ENCODE measurements at regions not wholly inside any gene's neighbourhood (a gene's known extent, or its start where the extent isn't known, plus 50 kb on each side); places are given as distances from the start of the nearest gene placed in this dataset.

DNA sequence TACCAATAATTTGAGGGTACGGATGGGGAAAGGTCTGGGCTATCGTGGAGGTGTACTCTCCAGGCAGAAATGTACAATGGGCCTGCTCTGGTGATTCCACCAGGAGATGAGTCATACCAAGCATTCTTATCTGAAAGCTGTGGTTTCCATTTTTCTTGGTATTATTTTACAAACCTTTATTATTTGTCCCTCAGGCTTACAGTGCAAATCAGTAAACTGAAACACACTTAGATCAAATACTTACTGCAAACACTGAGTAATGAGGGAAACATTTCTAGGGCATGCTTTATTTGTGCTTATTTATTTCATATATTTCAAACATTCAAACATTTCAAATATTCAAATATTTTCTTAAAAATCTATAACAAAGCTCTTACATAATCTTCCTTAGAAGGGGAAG, 319.8 kb downstream of the RND3 start:
- FAIRE-seq: no peak
- peak; percentile 4 for DNase-seq (ENCODE audit: insufficient read length)
- TF ChIP-seq TAF1 (IDR thresholded peaks at IDR 0.05; ENCODE audit: borderline replicate concordance, low read depth, low read length): no peak
- no peak for TF ChIP-seq POLR2AphosphoS5 (IDR thresholded peaks at IDR 0.05; ENCODE audit: low read depth, low read length)
- TF ChIP-seq POLR2A (IDR thresholded peaks at IDR 0.05; ENCODE audit: low read depth, low read length): no peak

DNA sequence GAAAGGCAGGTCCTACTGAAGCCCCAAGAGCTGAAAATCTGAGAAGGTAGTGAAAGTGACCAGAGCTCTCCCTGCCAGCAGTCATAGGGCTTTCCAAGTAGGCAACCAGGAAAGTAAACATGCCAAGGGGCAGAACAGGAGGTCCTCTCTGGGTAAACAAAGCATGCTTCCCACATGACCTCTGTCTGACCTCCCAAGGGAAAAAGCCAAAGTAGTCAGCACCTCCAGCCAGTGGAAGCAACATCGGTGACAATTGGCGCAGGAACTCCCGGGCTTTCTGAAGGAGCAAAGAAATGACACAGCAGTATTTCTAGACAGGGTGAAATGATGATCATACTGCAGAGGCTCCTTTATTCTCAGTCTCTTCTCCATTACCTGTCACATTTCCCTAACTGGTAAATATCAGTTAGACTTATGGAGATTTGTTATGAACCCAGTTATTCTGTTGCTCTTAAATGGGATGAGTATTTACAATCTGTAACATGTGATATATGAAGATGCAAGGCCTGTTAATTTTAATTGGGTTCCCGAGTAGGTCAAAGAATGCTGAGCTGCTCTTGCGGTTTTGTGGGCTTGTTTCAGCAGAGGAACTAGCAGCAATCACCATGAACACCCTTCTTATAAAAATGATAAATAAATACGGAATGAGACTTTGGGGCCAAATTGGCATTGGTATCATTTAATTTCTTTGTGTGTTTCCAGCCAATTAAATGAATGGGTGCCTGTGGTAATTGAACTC, 321.0 kb downstream of the RND3 start:
- no peak for FAIRE-seq
- DNase-seq (ENCODE audit: insufficient read length): no peak
- TF ChIP-seq TAF1 (IDR thresholded peaks at IDR 0.05; ENCODE audit: borderline replicate concordance, low read depth, low read length) (no peak), POLR2A (IDR thresholded peaks at IDR 0.05; ENCODE audit: low read depth, low read length) (no peak), POLR2AphosphoS5 (IDR thresholded peaks at IDR 0.05; ENCODE audit: low read depth, low read length) (no peak)

DNA sequence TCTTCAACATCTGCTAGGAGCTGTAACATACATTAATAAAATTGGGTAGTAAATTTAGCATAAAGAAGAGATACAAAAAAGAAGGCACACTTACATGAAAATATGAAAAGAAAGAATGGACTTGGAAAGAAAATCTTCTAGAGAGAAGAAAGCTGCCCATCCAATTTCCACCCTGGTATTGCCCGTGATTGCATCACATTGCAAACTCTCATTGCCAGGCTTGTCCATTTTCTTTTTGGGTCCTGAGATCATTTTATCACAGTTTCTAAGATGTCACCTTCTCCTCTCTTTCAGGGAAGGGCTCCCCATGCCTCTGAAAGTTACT, 321.5 kb downstream of the RND3 start:
- TF ChIP-seq POLR2A (IDR thresholded peaks at IDR 0.05; ENCODE audit: low read depth, low read length): no peak
- TF ChIP-seq POLR2AphosphoS5 (IDR thresholded peaks at IDR 0.05; ENCODE audit: low read depth, low read length): no peak
- no peak for TF ChIP-seq TAF1 (IDR thresholded peaks at IDR 0.05; ENCODE audit: borderline replicate concordance, low read depth, low read length)
- FAIRE-seq (no peak), DNase-seq (ENCODE audit: insufficient read length) (no peak)

DNA sequence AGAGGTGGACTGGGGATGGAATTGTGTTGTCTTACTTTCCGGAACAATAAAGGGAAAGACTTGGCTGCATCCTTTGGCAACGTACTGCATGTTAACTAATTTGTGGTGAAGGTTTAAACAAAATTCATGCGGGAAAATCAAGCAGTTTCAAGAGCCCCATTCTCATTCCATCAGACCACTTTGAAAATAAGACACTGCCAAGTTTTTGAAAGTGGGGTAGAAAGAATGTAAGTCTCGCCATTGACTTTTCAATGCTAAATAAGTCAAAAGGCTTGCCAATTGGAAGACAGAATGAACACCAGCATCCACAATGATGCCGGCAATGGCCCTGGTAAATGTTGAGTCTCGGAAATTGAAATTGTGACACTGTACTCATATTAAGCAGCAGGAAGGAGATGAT, 322.0 kb downstream of the RND3 start:
- TF ChIP-seq POLR2AphosphoS5 (IDR thresholded peaks at IDR 0.05; ENCODE audit: low read depth, low read length): no peak
- no peak for TF ChIP-seq POLR2A (IDR thresholded peaks at IDR 0.05; ENCODE audit: low read depth, low read length)
- no peak for TF ChIP-seq TAF1 (IDR thresholded peaks at IDR 0.05; ENCODE audit: borderline replicate concordance, low read depth, low read length)
- DNase-seq (ENCODE audit: insufficient read length): no peak
- FAIRE-seq: no peak

DNA sequence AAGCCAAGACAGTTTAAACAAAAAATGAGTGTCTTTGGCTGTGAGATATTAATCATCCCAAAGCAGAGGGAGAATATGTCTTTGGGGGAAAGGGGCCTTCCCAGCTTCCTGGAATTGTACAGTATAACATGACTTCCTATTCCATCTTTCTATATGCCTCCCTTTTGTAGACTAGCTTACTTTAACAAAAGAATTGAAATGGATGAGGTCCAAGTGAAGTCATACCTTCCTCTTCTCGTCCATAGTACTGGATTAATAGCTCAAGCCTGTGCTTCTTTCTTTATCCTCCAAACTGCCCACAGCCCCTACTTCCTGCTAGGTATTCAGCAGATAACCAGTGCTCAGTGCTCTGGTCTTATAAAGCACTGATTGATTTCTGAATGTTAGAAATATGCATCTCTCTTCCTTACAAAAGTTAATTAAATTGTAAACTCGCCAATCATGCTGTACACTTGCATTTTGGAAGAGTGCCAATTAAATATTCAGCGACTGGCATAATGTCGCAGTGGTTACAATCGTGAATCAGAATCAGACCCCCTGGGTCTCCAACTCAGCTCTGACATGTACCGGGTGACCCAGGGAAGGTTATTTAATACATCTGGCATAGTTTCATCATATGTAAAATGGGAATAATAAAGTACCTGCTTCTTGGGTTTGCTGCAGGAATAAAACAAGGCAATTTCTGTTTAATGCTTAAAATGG, 325.1 kb downstream of the RND3 start:
- DNase-seq (ENCODE audit: insufficient read length) (no peak), FAIRE-seq (no peak)
- TF ChIP-seq POLR2AphosphoS5 (IDR thresholded peaks at IDR 0.05; ENCODE audit: low read depth, low read length) (no peak), TAF1 (IDR thresholded peaks at IDR 0.05; ENCODE audit: borderline replicate concordance, low read depth, low read length) (no peak), POLR2A (IDR thresholded peaks at IDR 0.05; ENCODE audit: low read depth, low read length) (no peak)

DNA sequence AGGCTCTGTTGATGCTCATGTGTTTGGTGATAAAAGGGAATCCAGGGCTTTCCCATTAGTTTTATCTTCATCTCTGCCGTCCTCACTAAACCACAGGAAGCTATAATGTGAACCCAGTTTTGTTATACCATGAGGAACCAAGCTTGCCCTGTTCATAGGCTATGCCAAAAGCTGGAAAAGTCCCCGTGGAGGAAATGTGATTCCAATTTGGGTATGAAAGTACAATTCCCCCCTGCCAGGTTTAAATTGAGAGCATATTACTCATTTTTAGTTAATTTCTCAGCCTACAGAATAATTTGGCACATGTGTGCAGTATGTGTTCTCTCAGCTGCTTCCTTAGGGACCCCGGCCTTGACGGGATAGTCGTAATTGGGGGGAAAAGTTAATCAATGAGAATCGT, 327.4 kb downstream of the RND3 start:
- TF ChIP-seq POLR2AphosphoS5 (IDR thresholded peaks at IDR 0.05; ENCODE audit: low read depth, low read length) (no peak), POLR2A (IDR thresholded peaks at IDR 0.05; ENCODE audit: low read depth, low read length) (no peak), TAF1 (IDR thresholded peaks at IDR 0.05; ENCODE audit: borderline replicate concordance, low read depth, low read length) (no peak)
- FAIRE-seq (no peak), DNase-seq (ENCODE audit: insufficient read length) (no peak)

DNA sequence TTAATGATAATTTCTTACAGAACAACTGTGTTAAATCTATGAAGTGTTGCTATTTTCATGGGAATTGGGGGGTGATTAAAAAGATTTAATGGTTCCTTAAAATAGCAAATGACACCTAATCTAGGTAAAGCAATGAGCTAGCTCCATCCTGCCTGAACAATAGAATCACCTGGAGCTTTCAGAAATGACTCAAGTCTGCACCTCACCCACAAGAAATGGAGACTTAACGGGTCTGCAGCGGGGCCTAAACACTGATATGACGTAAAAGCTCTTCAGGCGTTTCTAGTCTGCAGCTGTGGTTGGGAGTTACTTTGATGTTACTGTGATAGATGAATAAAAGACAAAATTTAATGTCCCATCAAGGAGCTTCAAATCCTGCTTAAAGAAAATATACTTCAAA, 328.2 kb downstream of the RND3 start:
- FAIRE-seq: no peak
- TF ChIP-seq POLR2A (IDR thresholded peaks at IDR 0.05; ENCODE audit: low read depth, low read length) (no peak), POLR2AphosphoS5 (IDR thresholded peaks at IDR 0.05; ENCODE audit: low read depth, low read length) (no peak)
- no peak for DNase-seq (ENCODE audit: insufficient read length)

DNA sequence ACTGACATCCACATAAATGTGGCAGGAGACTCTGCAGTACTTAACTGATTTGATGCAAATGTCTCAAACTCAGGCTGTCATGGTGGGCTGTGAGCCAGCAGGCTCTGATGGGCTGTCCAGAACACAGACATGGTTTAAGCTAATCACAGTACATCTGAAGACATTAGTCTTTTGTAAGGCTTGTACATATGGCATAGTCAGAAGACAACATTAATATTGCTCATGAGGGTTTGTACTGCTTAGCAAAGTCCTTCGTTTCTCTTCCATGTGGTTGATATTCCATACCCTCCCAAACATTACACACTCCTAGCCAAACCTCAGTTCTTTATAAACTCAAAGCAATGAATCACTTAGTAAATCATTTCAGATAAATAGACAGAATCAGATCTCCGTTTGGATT, 330.6 kb downstream of the RND3 start:
- FAIRE-seq (no peak), DNase-seq (ENCODE audit: insufficient read length) (no peak)
- TF ChIP-seq POLR2A (IDR thresholded peaks at IDR 0.05; ENCODE audit: low read depth, low read length) (no peak), TAF1 (IDR thresholded peaks at IDR 0.05; ENCODE audit: borderline replicate concordance, low read depth, low read length) (no peak), POLR2AphosphoS5 (IDR thresholded peaks at IDR 0.05; ENCODE audit: low read depth, low read length) (no peak)

DNA sequence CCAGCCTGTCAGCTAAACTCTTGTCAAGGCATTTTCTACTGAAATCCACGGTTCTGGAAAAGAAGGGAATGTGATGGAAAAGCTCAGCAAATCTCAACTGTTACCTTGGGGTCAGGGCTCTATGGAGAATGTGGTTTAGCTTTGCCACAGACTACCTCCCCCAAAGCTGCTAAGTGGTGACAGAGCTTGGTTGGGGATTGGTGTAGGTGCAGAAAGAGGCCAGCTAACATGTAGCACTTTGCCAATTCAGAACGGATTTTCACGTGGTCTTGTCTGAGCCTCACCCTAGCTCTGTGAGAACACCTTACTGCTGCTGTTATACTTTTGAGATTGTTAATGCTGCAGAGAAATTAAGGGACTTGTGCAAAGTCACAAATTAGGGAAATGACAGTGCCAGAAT, 331.1 kb downstream of the RND3 start:
- TF ChIP-seq POLR2A (IDR thresholded peaks at IDR 0.05; ENCODE audit: low read depth, low read length) (no peak), POLR2AphosphoS5 (IDR thresholded peaks at IDR 0.05; ENCODE audit: low read depth, low read length) (no peak), TAF1 (IDR thresholded peaks at IDR 0.05; ENCODE audit: borderline replicate concordance, low read depth, low read length) (no peak)
- FAIRE-seq (no peak), DNase-seq (ENCODE audit: insufficient read length) (no peak)

DNA sequence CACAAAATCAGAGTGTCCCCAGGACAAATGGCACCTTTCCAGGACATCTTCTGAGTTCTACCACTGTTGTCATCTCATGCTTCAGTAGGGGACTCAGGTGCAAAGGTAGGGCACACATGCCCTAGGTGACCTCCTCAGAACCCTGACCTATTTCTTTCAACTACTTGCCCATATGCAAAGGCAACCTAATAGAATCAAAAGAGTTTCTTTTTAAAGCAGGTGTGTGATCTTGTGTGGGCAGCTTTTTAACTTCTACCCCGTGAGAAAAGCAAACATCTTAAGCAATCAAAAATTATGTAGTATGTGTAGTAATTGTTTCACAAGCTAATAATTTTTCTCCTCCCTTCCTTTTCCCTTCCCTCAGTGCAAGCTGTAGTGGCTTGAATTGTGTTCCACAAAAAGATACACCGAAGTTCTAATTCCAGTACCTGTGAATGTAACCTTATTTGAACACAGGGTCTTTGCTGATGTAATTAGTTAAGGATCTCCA, 333.1 kb downstream of the RND3 start:
- FAIRE-seq: no peak
- no peak for DNase-seq (ENCODE audit: insufficient read length)
- no peak for TF ChIP-seq TAF1 (IDR thresholded peaks at IDR 0.05; ENCODE audit: borderline replicate concordance, low read depth, low read length)
- TF ChIP-seq POLR2A (IDR thresholded peaks at IDR 0.05; ENCODE audit: low read depth, low read length): no peak
- no peak for TF ChIP-seq POLR2AphosphoS5 (IDR thresholded peaks at IDR 0.05; ENCODE audit: low read depth, low read length)

DNA sequence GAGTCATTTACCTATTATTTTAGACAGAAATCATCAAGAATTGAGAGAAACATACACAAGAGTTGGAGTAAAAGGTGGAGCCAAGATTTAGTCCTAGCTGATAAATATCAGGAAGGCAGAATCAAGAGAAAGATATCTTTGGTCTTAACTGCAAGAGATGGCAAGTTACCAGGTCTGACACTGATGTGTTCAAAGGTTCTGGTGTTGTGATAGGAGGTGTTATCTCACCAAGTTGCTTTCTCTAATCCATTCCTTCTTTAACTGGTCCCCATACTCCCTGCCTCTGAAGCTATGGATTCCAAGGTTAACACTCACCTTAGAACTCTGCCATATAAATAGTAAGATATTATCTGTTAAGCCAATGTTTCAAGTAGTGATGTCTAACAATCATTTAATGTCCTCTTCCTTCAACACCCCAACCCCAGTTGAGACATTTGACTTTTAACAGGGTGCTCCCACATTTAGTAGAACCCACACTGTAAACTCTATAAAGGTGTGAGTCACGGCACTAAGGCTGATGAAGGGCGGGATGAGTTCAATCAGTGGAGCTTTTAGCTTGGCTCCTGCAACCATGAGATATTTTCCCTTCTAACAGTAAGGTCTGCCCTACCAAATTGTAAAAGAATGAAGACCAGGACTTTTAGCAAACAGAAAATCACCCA, 333.7 kb downstream of the RND3 start:
- FAIRE-seq (no peak), DNase-seq (ENCODE audit: insufficient read length) (no peak)
- TF ChIP-seq TAF1 (IDR thresholded peaks at IDR 0.05; ENCODE audit: borderline replicate concordance, low read depth, low read length): no peak
- TF ChIP-seq POLR2A (IDR thresholded peaks at IDR 0.05; ENCODE audit: low read depth, low read length): no peak
- no peak for TF ChIP-seq POLR2AphosphoS5 (IDR thresholded peaks at IDR 0.05; ENCODE audit: low read depth, low read length)

DNA sequence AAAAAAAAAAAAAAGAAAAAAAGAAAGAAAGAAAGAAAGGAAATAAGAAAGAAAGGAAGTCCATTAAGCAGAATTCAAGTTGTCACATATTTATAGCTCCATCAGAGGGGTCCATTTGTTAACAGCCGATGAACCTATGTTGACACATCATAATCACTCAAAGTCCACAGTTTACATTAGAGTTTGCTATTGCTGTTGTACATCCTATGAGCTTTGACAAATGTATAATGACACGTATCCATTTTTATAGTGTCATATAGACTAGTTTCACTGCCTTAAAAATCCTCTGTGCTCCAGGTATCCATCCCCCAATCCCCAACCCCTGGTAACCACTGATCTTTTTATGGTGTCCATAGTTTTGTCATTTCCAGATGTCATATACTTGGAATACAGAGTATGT, 335.2 kb downstream of the RND3 start:
- TF ChIP-seq POLR2AphosphoS5 (IDR thresholded peaks at IDR 0.05; ENCODE audit: low read depth, low read length) (no peak), POLR2A (IDR thresholded peaks at IDR 0.05; ENCODE audit: low read depth, low read length) (no peak), TAF1 (IDR thresholded peaks at IDR 0.05; ENCODE audit: borderline replicate concordance, low read depth, low read length) (no peak)
- DNase-seq (ENCODE audit: insufficient read length) (no peak), FAIRE-seq (no peak)
